Ecto neural progenitor cell (in vitro differentiated cells): ENCODE measurements at regions not wholly inside any gene's neighbourhood (a gene's known extent, or its start where the extent isn't known, plus 50 kb on each side); places are given as distances from the start of the nearest gene placed in this dataset.

Source experiments
- DNase-seq: peaks from one replicate; pipeline ENCODE4 v3.0.0-alpha.2; 2018; ENCODE audit warnings: low spot score

GRCh38 chr18:42185486-42185885, 230.5 kb downstream of the PIK3C3 start:
- DNase-seq = no peak

GRCh38 chr18:42187611-42188380, 232.8 kb downstream of the PIK3C3 start:
- no peak for DNase-seq

- DNase-seq = no peak
Observed at GRCh38 chr18:42190643-42191042, 235.6 kb downstream of the PIK3C3 start.

- DNase-seq = no peak
Observed at GRCh38 chr18:42192251-42193248, 237.5 kb downstream of the PIK3C3 start.

- DNase-seq = no peak
Observed at GRCh38 chr18:42196651-42197050, 241.6 kb downstream of the PIK3C3 start.

- DNase-seq = no peak
Observed at GRCh38 chr18:42201137-42201536, 246.1 kb downstream of the PIK3C3 start.

GRCh38 chr18:42211201-42211600, 256.2 kb downstream of the PIK3C3 start:
- no peak for DNase-seq

GRCh38 chr18:42222557-42222956, 267.5 kb downstream of the PIK3C3 start:
- DNase-seq = no peak

GRCh38 chr18:42228581-42228980, 273.5 kb downstream of the PIK3C3 start:
- no peak for DNase-seq

GRCh38 chr18:42229211-42230210, 274.5 kb downstream of the PIK3C3 start:
- DNase-seq = no peak

GRCh38 chr18:42230636-42231035, 275.6 kb downstream of the PIK3C3 start:
- no peak for DNase-seq

- DNase-seq = no peak
Observed at GRCh38 chr18:42231284-42231683, 276.2 kb downstream of the PIK3C3 start.

GRCh38 chr18:42231796-42232195, 276.8 kb downstream of the PIK3C3 start:
- no peak for DNase-seq

- no peak for DNase-seq
Observed at GRCh38 chr18:42233908-42234307, 278.9 kb downstream of the PIK3C3 start.

GRCh38 chr18:42242758-42243157, 287.7 kb downstream of the PIK3C3 start:
- DNase-seq = no peak

GRCh38 chr18:42245137-42245536, 290.1 kb downstream of the PIK3C3 start:
- DNase-seq = no peak

- no peak for DNase-seq
Observed at GRCh38 chr18:42255908-42256765, 301.1 kb downstream of the PIK3C3 start.

- no peak for DNase-seq
Observed at GRCh38 chr18:42258301-42258965, 303.4 kb downstream of the PIK3C3 start.

- no peak for DNase-seq
Observed at GRCh38 chr18:42261731-42262130, 306.7 kb downstream of the PIK3C3 start.

- DNase-seq = no peak
Observed at GRCh38 chr18:42264497-42264896, 309.5 kb downstream of the PIK3C3 start.
